ENCODE measurements at regions not wholly inside any gene's neighbourhood (a gene's known extent, or its start where the extent isn't known, plus 50 kb on each side); places are given as distances from the start of the nearest gene placed in this dataset.
A peak's percentile ranks its signal among the peaks of the same experiment; 100 is the strongest.
"Not testable (repeated sequence)": the region's sequence is repeated elsewhere in the genome, so short reads cannot be mapped to it uniquely, and the experiment has no call there.

DNA sequence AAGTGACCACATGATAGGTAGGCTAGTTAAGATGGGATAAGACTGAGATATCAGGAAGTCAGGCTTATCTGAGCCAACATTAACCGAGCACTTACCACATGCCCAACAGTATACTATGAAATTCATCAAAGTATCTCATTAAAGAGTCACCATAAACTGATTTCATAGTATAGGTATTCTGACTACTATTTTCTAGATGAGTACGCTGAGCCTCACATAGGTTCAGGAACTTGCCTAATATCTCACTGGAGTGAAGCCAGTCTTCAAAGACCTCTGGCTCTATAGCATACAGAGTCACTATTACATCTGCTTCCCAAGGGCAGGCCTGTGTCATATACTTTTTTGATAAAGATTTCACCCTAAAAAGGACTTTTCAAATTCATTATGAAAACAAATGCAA is 115.6 kb upstream of the NGF start:
- no peak for DNase-seq (ENCODE audit: low read depth)

DNA sequence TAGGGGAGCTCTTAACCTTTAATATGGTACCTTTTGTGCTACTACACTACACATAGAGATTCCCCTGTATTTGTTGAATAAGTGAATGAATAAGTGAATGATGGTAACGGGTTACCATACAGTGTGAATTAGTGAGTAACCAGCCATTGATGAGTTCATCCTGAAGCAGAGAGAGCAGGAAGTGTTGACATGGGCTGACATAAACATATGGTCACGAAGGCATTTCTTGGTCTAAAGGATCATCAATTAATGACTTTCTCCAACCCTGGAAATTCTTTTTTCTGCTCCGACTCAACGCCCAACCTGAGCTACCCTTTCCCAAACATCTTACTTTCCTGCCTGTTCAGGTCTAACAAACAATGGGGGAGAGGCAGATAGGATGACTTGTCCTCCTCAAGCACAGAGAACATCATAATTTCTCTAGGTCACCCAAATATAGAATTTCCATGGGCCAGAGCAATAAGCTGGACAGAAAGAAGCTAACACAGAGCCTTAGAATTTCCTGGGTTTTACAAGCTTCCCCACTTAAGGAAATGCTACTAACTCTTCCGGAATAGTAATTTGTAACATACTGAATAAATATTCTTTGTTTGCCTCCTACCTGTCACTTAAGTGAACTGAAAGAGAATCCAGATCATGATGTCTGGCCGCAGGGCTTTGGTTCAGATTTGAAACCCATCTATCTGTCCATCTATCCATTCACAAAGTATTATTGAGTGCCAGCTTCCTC is 114.7 kb upstream of the NGF start:
- no peak for DNase-seq (ENCODE audit: low read depth)

GRCh38 chr1:115450501-115451040 is 112.5 kb upstream of the NGF start:
- no peak for DNase-seq (ENCODE audit: low read depth)

DNA sequence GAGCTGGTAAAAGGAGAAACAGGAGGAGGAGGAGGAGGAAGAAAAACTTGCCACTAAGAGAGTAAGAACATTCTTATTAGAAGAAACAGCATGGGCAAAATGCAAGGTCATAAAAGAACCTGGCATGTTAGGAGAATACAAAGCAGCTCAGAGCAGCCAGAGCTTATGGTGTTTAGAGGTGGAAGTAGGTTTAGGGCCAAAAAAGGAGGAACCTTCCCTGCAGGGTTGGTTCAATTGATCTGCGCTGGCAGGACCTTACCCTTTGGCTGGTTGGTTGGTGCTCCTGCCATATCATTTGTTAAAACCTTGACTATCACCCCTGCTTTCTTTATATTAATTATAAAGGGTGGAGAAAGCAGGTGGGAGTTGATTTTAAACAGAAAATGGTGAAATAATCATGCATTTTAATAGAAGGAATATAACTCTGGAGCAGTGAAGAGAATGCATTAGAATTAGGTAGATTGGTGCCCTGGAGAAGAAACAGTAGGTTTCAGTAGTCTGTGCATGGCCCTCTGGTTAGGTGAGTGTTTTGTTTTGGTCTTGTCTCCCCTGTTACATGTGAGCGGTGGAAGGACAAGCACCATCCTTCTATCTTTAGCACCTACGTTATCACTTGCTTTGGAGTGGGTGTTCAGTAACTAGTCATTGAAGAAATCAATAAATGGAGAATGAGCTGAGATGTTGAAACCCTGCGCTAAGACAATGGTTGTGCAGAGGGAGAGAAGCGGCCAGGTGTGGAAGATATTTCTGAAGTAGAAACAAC is 110.4 kb upstream of the NGF start:
- no peak for DNase-seq (ENCODE audit: low read depth)

DNA sequence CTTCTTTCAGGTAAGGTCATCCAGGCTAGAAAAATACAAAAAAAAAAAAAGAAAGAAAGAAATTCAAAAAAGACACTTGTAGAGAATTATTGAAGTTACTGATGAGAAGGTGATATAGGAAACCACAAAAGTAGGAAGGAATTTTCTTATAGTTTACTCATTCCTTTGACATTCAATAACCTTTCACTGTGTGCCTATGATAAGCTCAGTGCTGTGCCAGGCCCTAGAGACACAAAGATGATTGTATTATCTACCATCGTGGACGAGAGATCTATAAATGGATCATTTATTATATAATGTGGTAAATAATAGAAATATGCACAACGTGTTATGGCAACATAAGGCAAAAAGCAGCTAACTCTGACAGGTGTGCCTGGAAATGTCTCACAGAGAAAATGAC is 109.6 kb upstream of the NGF start:
- no peak for DNase-seq (ENCODE audit: low read depth)

GRCh38 chr1:115445090-115445489 is 107.0 kb upstream of the NGF start:
- no peak for DNase-seq (ENCODE audit: low read depth)

DNA sequence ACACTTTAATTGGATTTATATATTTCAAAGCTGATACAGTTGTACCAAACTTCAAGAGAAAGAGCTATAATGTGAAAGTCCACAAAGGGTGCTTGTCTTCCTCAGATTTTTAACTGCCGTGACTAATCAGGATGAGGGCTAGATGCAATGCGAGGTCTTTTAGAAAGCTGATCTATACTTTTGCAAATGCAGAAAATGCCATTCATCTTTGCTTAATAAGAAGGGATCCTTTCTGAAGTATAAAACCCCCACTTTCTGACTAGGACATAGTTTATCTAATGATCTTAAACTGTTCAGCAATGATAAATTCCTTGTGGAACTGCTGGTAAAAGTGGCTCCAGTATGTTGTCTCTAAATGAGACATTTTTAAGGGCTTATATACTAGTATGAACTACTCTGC is 102.7 kb upstream of the NGF start:
- no peak for DNase-seq (ENCODE audit: low read depth)

GRCh38 chr1:115439520-115439919 is 101.5 kb upstream of the NGF start:
- not testable (repeated sequence) for DNase-seq (ENCODE audit: low read depth)

DNA sequence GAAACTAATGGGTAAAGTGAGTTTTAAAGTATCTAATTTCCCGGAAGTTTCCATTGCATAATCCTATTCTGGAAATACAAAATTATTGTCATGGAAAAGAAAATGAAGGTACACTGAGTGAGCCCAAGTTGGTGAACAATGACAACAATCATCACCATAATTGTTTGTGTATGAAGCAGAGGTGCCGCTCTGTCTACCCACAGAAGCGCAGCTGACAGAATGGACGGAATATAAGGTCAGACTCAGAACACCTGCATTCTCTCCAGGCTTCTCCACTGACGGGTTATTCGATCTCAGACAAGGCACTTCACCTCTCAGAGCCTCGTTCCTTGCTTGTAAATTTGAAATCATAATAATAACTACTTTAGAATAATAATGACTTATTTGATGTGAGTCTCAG is 99.1 kb upstream of the NGF start:
- DNase-seq (ENCODE audit: low read depth), result no peak

GRCh38 chr1:115436596-115436995 is 98.5 kb upstream of the NGF start:
- DNase-seq (ENCODE audit: low read depth), result no peak

- no peak for DNase-seq (ENCODE audit: low read depth)
These were observed 95.4 kb upstream of the NGF start for GRCh38 chr1:115433483-115433882.

- DNase-seq (ENCODE audit: low read depth), result peak; percentile 23
These were observed 94.0 kb upstream of the NGF start for GRCh38 chr1:115432061-115432460.

GRCh38 chr1:115430441-115431158 is 92.6 kb upstream of the NGF start:
- peak; percentile 99 for DNase-seq (ENCODE audit: low read depth)

- peak; percentile 78 for DNase-seq (ENCODE audit: low read depth)
These were observed 91.8 kb upstream of the NGF start for GRCh38 chr1:115429884-115430283.

GRCh38 chr1:115429241-115429640 is 91.2 kb upstream of the NGF start:
- peak; percentile 97 for DNase-seq (ENCODE audit: low read depth)

DNA sequence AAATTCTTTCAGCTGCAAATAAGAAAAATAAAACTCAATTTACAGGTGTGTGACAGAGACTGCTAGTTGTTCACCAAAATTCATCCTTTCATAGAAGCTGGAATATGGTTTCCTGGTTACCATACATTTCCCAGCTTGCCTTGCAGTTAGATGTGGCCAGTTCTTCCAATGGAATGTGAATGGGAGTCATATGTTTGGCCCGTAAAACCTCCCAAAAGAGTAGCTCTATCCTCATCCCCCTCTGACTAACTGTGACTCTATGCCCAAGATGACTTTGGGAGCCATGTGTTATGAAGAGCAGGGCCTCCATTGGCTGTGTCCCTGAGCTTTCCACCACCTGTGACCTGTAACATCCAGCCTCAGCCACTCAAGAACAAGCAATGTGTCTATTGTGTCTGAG is 90.6 kb upstream of the NGF start:
- DNase-seq (ENCODE audit: low read depth), result peak; percentile 89

GRCh38 chr1:115428256-115428655 is 90.2 kb upstream of the NGF start:
- peak; percentile 86 for DNase-seq (ENCODE audit: low read depth)

GRCh38 chr1:115426956-115427355 is 88.9 kb upstream of the NGF start:
- peak; percentile 29 for DNase-seq (ENCODE audit: low read depth)

GRCh38 chr1:115426231-115426771 is 88.3 kb upstream of the NGF start:
- peak; percentile 99 for DNase-seq (ENCODE audit: low read depth)

DNA sequence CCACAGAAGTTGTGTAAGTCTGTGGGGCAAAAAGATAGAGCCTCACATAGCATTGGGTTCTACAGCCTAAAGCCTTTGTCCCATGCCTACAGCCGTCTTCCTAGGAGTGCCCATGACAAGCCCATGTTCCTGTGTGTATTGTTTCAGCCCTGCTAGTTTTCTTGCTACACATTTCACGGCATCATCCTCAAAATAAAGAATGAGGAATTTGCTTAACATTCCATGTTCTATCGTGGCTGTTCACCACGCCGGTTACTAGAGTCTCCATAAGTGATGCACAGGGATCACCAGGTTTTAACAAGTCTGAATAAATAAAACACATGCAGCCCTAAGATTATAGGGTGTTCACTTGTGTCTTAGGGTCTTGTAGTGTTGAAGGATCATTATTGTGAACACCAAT is 87.4 kb upstream of the NGF start:
- peak; percentile 16 for DNase-seq (ENCODE audit: low read depth)

DNA sequence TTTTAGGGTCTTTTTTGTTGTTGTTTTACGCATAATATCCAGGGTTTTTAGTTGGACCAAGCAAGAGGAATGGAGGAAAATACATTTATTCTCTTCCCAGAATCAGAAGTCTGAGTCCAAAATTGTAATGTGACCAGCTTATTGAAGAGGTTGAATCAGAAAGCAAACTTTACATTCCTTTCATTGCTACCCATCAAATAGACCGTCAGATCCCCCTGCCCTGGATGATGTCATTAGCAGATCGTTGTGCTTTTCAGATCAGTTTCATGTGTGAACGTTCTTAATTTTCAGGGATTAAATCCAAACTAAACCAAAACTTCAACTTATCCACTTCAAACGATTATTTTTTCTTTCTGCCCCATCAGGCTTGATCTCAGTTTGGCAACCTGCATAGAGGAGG is 85.7 kb upstream of the NGF start:
- no peak for DNase-seq (ENCODE audit: low read depth)

GRCh38 chr1:115419571-115419970 is 81.5 kb upstream of the NGF start:
- no peak for DNase-seq (ENCODE audit: low read depth)

All from M059J (cell line).